Keratinocyte (primary cell): ENCODE measurements at regions not wholly inside any gene's neighbourhood (a gene's known extent, or its start where the extent isn't known, plus 50 kb on each side); places are given as distances from the start of the nearest gene placed in this dataset.

Source experiments
- CTCF ChIP-seq, 3 experiments: IDR thresholded peaks in 1 of 3; conservative IDR thresholded peaks in 1 of 3; optimal IDR thresholded peaks in 1 of 3; 2 replicates in 2 of 3; 3 replicates in 1 of 3; pipeline versions ENCODE3 to v1.5.1; 2011; ENCODE audit warnings: low read length in 3 of 3, mild to moderate bottlenecking in 3 of 3, moderate library complexity in 2 of 3, control low read depth in 1 of 3, inconsistent platforms in 1 of 3; ENCODE audit not compliant: insufficient read depth in 2 of 3; ENCODE audit errors: extremely low read depth in 1 of 3
- EZH2 ChIP-seq: IDR thresholded peaks from one replicate; pipeline ENCODE4 v1.6.1; 2012; ENCODE audit warnings: inconsistent platforms, mild to moderate bottlenecking, low read length, moderate library complexity

DNA sequence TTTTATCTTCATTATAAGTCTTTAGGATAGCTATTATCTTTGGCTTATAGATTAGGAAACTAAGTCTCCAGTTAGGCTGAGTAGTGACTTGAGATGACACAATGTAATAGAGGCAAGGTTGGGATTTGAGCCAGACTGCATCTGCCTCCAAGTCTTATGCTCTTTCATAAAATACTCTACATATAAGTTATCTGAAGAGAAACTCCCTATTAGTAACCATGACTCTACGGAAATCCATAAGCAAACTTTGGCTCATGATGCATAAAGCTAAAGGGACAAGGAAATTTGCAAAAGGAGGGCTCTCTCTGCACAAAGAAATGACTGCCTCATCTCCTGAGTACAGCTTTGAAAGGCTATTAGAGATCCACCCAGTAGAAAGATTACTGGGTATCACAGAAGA, 77.6 kb upstream of the FRMD4B start:
- TF ChIP-seq CTCF (optimal IDR thresholded peaks at IDR 0.05 in 1 of 3, IDR thresholded peaks at IDR 0.05 in 1 of 3, conservative IDR thresholded peaks at IDR 0.05 in 1 of 3; ENCODE audit: extremely low read depth in 1 of 3, insufficient read depth in 2 of 3, low read length in 3 of 3), result no peak
- no peak for TF ChIP-seq EZH2
